Subcutaneous abdominal adipose tissue (tissue), 5 donors: ENCODE measurements at regions not wholly inside any gene's neighbourhood (a gene's known extent, or its start where the extent isn't known, plus 50 kb on each side); places are given as distances from the start of the nearest gene placed in this dataset.
"Not testable (repeated sequence)": the region's sequence is repeated elsewhere in the genome, so short reads cannot be mapped to it uniquely, and the experiment has no call there.

Experiments used
- H3K27ac ChIP-seq: one replicate; pipeline ENCODE4 v1.7.0; 2013; ENCODE audit warnings: low read depth, mild to moderate bottlenecking, inconsistent platforms, low read length, moderate library complexity
- H3K27me3 ChIP-seq, 5 donors: one replicate each; pipeline ENCODE4 v1.7.0; 2013; ENCODE audit warnings: low read length in 5 of 5, inconsistent platforms in 1 of 5; ENCODE audit not compliant: control insufficient read depth in 5 of 5, insufficient read depth in 4 of 5
- H3K36me3 ChIP-seq, 5 donors: one replicate each; pipeline ENCODE4 v1.7.0; 2013; ENCODE audit warnings: low read length in 5 of 5; ENCODE audit not compliant: control insufficient read depth in 5 of 5, insufficient read depth in 5 of 5
- H3K4me1 ChIP-seq, 5 donors: one replicate each; pipeline ENCODE4 v1.7.0; 2013; ENCODE audit warnings: low read length in 5 of 5, mild to moderate bottlenecking in 3 of 5, moderate library complexity in 1 of 5; ENCODE audit not compliant: control insufficient read depth in 5 of 5, insufficient read depth in 5 of 5
- H3K4me3 ChIP-seq, 5 donors: one replicate each; pipeline ENCODE4 v1.7.0; 2013; ENCODE audit warnings: low read length in 5 of 5, low read depth in 1 of 5
- H3K9ac ChIP-seq, 5 donors: one replicate each; pipeline ENCODE4 v1.7.0; 2013; ENCODE audit warnings: low read length in 5 of 5, mild to moderate bottlenecking in 4 of 5, moderate library complexity in 3 of 5
- H3K9me3 ChIP-seq, 5 donors: one replicate each; pipeline ENCODE4 v1.7.0; 2013; ENCODE audit warnings: low read length in 5 of 5; ENCODE audit not compliant: control insufficient read depth in 5 of 5
- donor health status: healthy.
- donor health status: healthy.
- donor health status: healthy.
- donor health status: healthy.
- donor health status: healthy.

DNA sequence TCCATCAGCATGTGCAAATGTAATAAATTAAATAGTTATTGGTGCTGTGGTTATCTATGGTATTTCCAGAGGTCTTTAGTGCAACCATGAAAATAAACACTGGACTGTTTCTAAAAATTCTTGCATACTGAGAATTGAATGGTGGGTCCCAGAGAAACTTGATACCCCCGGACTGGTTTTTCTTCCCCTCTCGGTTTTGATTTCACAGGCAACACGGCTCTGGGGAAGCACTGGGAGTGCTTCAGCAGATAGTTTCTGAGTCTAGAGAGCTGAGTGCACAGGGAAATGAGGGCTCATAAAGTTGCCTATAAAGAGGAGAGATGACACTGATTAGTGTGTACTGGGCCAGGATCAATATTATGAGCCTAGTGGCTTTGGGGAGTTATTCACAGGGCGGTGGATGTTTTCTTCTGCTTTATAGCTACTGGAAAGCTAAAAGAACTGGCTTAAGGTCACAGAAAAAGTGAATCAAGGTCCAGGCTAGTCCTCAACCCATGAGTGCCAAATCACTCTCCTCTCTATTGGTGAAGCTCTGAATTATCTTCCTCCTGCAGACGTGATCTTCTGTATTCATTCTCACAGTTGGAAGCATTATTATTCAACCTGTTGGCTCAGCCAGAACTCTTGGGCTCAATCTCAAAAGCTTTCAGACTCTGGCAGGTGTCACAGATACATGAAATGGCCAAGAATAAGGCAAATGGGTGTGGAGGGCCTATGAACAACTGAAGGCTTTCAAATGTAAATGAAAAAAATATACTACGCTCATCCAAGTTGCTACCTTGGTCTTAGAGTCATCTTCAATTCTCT, 170.2 kb upstream of the HMHB1 start:
- Histone ChIP-seq H3K4me1 (peaks cover 0 to 8% (median 6%) of the 10 kb centered on the region in 5 donors), H3K4me3 (no peak overlapping the region), H3K36me3 (no peaks in the 10 kb centered on the region), H3K9me3 (no peaks in the 10 kb centered on the region), H3K27me3 (no peaks in the 10 kb centered on the region), H3K27ac (no peak overlapping the region), H3K9ac (no peak overlapping the region)

DNA sequence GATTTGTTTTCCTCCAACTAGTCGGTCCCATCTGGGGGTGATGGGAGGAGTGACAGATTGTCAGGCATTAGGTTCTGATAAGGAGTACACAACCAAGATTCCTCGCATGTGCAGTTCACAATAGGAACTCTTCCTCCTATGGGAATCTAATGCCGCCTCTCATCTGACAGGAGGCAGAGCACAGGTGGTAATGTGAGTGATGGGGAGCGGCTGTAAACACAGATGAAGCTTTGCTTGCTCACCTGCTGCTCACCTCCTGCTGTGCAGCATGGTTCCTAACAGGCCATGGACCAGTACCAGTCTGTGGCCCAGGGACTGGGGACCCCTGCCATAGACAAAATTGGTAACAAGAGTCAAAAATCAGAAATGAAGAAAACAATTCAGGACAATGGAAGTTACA, 173.3 kb upstream of the HMHB1 start:
- no peaks in the 10 kb centered on the region for H3K36me3 ChIP-seq
- H3K9me3 ChIP-seq = no peaks in the 10 kb centered on the region
- peaks cover 0 to 8% (median 6%) of the 10 kb centered on the region in 5 donors for H3K4me1 ChIP-seq
- no peak overlapping the region for H3K4me3 ChIP-seq
- H3K27me3 ChIP-seq = no peaks in the 10 kb centered on the region
- no peak overlapping the region for H3K27ac ChIP-seq
- H3K9ac ChIP-seq = no peak overlapping the region

DNA sequence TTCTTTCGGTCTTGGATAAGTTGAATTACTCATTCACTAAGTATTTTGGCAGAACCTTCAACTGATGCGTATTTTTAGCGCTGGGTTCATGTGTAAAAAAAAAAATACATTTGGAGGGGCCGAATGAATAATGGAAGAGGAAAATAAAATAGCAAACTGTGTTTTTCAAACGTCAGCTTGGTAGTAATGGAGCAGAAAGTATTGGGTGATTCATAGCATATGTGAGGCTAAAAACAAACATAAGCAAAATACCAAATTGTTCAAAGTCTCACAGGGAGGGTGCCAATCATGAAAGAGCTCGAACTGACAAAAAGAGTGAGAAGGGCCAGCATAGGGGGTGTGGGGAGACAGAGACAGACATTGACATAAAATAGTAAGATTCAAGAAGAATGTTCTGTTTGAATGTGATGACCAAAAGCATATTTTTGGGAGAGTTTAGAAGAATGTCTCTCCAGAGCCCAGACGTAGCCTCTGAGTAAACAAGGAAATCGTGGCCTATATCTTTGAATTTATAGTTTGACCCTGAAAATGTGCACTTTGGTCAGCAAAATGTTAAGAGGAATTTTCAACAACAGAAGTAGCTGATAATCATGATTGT, 174.9 kb upstream of the HMHB1 start:
- Histone ChIP-seq H3K27me3 (no peaks in the 10 kb centered on the region), H3K9me3 (no peaks in the 10 kb centered on the region), H3K4me1 (peaks cover 0 to 2% (median 0%) of the 10 kb centered on the region in 5 donors), H3K4me3 (no peak overlapping the region), H3K36me3 (no peaks in the 10 kb centered on the region), H3K9ac (no peak overlapping the region), H3K27ac (no peak overlapping the region)

DNA sequence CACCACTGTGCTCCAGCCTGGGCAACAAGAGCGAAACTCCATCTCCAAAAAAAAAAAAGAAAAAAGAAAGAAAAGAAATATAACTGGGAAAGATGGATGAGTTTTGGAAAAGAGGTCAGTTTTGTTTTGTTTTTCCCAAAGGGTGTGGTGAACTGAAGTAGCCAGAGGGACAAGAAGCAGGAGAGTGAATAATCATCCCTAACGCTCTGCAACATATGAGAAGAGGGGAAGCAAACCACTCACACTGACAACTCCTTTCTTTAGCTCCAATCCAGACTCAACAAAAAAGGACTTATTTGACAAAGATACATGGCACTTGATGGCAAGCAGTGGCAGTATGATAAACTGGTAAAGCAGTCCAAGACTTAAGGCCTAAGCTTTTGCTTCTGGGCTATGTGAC, 176.1 kb upstream of the HMHB1 start:
- H3K27me3 ChIP-seq = no peaks in the 10 kb centered on the region
- peak overlapping the region; percentile 9 for H3K27ac ChIP-seq
- no peak overlapping the region for H3K9ac ChIP-seq
- no peaks in the 10 kb centered on the region for H3K36me3 ChIP-seq
- H3K4me3 ChIP-seq = no peak overlapping the region
- no peaks in the 10 kb centered on the region for H3K9me3 ChIP-seq
- H3K4me1 ChIP-seq = peaks cover 0 to 2% (median 0%) of the 10 kb centered on the region in 5 donors

DNA sequence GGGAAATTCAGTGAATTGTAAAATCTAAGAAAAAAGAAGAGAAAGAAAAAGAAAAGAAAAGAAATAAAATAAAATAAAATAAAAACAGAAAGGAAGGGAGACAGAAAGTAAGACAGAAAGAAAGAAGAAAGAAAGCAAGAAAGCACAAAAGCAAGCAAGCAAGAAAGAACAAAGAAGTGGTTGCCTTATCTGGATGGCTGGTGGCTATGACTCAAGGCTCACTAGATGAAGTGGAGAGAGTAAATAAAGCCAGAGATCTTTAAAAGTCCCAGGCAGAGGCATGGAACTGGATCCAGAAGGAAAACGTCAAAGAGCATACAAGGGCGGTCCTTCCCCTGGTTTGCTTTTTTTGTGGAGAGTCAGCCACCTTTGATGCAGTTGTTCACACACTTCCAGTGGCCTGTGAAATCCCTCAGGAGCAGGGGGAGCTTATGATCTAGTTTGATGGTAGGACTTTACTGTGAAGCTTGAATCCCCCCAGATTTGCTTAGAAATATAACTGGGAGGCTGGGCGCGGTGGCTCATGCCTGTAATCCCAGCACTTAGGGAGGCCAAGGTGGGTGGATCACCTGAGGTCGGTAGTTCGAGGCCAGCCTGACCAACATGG, 176.7 kb upstream of the HMHB1 start:
- H3K9ac ChIP-seq = no peak overlapping the region
- H3K36me3 ChIP-seq = no peaks in the 10 kb centered on the region
- H3K4me3 ChIP-seq = no peak overlapping the region
- H3K9me3 ChIP-seq = no peaks in the 10 kb centered on the region
- no peaks in the 10 kb centered on the region for H3K27me3 ChIP-seq
- peak overlapping the region; percentile 9 for H3K27ac ChIP-seq
- peaks cover 0 to 2% (median 0%) of the 10 kb centered on the region in 5 donors for H3K4me1 ChIP-seq

DNA sequence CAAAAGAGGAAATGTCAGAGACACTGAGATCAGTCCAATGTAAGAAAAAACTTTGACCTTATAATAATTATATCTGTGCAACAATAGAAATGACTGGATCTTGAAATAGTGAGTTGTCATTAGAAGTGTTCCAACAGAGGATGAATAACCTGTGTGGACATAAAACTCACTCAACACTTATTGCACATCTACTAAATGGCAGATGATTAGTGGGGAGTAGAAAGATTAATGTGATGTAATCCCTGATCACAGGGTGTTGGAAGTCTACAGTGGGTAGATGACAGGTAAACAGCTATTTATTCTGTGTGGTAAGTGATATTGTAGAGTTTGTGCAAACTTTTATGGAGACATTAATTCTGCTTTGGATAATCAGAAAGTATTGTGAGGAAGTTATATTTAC, 177.3 kb upstream of the HMHB1 start:
- no peaks in the 10 kb centered on the region for H3K27me3 ChIP-seq
- no peaks in the 10 kb centered on the region for H3K36me3 ChIP-seq
- H3K27ac ChIP-seq = no peak overlapping the region

DNA sequence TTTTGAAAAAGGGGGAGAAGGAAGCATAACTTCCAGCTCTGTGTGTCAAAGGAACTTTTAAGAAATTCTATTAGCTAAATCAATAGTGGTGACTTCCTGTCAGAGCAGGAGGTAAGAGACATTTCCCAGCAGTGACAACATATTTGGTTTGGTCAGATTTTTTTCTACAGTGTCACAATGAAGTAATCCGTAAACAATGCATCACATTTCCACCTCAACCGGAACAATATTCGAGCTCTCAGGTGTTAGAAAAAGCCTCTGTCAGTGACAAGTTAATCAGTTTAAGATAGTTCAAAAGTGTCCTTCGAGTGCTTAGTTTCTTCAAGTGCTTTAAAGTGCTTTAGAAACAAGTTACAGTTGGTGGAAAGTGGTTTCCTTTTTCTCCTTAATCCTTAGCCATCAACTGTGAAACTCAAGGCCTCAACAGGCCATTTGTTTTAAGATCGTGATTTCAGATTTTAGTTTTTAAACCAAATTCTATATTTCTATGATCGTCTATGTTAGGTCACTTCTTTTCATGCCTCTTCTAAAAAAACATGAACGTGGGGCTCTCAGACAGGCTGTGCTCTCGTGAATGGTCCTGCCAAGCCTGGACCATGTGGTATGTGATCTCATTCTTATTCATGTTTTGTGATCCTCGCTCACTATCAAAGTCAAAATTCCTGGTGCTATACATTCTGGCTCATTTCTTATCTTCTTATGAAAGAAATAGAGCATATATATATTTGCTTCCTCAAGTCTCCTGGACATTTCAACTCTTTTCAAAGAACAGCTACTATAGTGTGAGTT, 181.9 kb upstream of the HMHB1 start:
- no peak overlapping the region for H3K27ac ChIP-seq
- peaks cover 0 to 3% (median 2%) of the 10 kb centered on the region in 5 donors for H3K4me1 ChIP-seq
- H3K4me3 ChIP-seq = no peak overlapping the region
- no peak overlapping the region for H3K9ac ChIP-seq
- no peaks in the 10 kb centered on the region for H3K36me3 ChIP-seq
- H3K9me3 ChIP-seq = no peaks in the 10 kb centered on the region
- no peaks in the 10 kb centered on the region for H3K27me3 ChIP-seq

More for the DNA sequence above, 177.3 kb upstream of the HMHB1 start:
- H3K4me1 ChIP-seq = peaks cover 0 to 2% (median 0%) of the 10 kb centered on the region in 5 donors
- H3K4me3 ChIP-seq = no peak overlapping the region
- H3K9me3 ChIP-seq = no peaks in the 10 kb centered on the region
- H3K9ac ChIP-seq = no peak overlapping the region

DNA sequence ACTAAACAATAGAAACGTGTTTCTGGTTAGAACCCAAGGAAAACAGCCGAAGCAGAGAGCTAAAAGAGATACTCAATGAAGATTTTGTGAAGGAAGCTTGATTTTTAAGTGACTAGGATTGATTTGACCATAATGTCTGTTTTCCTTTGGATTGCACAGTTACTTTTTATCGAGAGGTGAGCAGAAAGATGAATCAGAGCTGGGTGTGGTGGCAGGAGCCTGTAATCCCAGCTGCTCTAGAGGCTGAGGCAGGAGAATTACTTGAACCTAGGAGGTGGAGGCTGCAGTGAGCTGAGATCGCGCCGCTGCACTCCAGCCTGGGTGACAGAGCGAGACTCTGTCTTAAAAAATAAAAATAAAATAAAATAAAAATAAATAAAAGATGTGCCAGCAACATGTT, 186.9 kb upstream of the HMHB1 start:
- not testable (repeated sequence) for H3K36me3 ChIP-seq, H3K9me3 ChIP-seq, H3K27me3 ChIP-seq

DNA sequence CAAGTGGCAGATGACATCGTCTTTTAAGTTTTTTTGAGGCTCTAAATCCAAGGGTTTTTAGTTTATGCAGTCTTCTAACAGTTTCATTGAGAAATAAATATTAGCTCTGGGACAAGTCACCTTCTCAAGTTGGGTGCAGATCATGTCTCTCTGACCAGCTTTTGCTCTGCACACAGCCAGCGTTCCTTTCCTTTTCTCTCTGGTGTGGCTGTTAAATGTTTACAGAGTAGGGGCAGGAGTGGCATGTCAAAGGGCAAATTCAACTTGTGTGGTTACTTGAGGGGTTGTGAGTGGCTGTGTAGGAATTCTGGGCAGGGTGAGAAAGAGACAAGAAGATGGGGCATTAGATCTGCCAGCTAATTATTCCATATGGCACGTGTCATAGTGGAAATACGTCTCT, 187.5 kb upstream of the HMHB1 start:
- H3K27ac ChIP-seq = no peak overlapping the region
- H3K27me3 ChIP-seq = no peaks in the 10 kb centered on the region
- H3K36me3 ChIP-seq = no peaks in the 10 kb centered on the region
- peaks cover 0 to 6% (median 1%) of the 10 kb centered on the region in 5 donors for H3K4me1 ChIP-seq
- no peaks in the 10 kb centered on the region for H3K9me3 ChIP-seq
- no peak overlapping the region for H3K9ac ChIP-seq
- no peak overlapping the region for H3K4me3 ChIP-seq

More for the DNA sequence above, 186.9 kb upstream of the HMHB1 start:
- not testable (repeated sequence) for H3K4me3 ChIP-seq, H3K9ac ChIP-seq, H3K27ac ChIP-seq, H3K4me1 ChIP-seq
